ENCODE measurements at regions not wholly inside any gene's neighbourhood (a gene's known extent, or its start where the extent isn't known, plus 50 kb on each side); places are given as distances from the start of the nearest gene placed in this dataset.

- H3K4me3 ChIP-seq (ENCODE audit: control insufficient read depth, low read depth, low read length): no peak overlapping the region
- DNase-seq (ENCODE audit: low read depth): no peak
- no peak for TF ChIP-seq CTCF (conservative IDR thresholded peaks at IDR 0.05; ENCODE audit: control insufficient read depth, insufficient read depth, low read depth, low read length)
Measured at GRCh38 chr7:144982133-144982532, 146.3 kb upstream of the TPK1 start.

GRCh38 chr7:144975882-144976281 lies 140.0 kb upstream of the TPK1 start:
- no peak for DNase-seq (ENCODE audit: low read depth)
- no peak overlapping the region for H3K4me3 ChIP-seq (ENCODE audit: control insufficient read depth, low read depth, low read length)
- TF ChIP-seq CTCF (conservative IDR thresholded peaks at IDR 0.05; ENCODE audit: control insufficient read depth, insufficient read depth, low read depth, low read length): no peak

GRCh38 chr7:144969787-144970186 lies 133.9 kb upstream of the TPK1 start:
- no peak for DNase-seq (ENCODE audit: low read depth)
- no peak overlapping the region for H3K4me3 ChIP-seq (ENCODE audit: control insufficient read depth, low read depth, low read length)
- no peak for TF ChIP-seq CTCF (conservative IDR thresholded peaks at IDR 0.05; ENCODE audit: control insufficient read depth, insufficient read depth, low read depth, low read length)

- DNase-seq (ENCODE audit: low read depth): no peak
- no peak for TF ChIP-seq CTCF (conservative IDR thresholded peaks at IDR 0.05; ENCODE audit: control insufficient read depth, insufficient read depth, low read depth, low read length)
- H3K4me3 ChIP-seq (ENCODE audit: control insufficient read depth, low read depth, low read length): no peak overlapping the region
Measured at GRCh38 chr7:144960763-144961162, 124.9 kb upstream of the TPK1 start.

- H3K4me3 ChIP-seq (ENCODE audit: control insufficient read depth, low read depth, low read length): no peak overlapping the region
- DNase-seq (ENCODE audit: low read depth): no peak
- TF ChIP-seq CTCF (conservative IDR thresholded peaks at IDR 0.05; ENCODE audit: control insufficient read depth, insufficient read depth, low read depth, low read length): no peak
Measured at GRCh38 chr7:144957998-144958397, 122.1 kb upstream of the TPK1 start.

GRCh38 chr7:144955422-144955821 lies 119.6 kb upstream of the TPK1 start:
- no peak for DNase-seq (ENCODE audit: low read depth)
- H3K4me3 ChIP-seq (ENCODE audit: control insufficient read depth, low read depth, low read length): no peak overlapping the region
- TF ChIP-seq CTCF (conservative IDR thresholded peaks at IDR 0.05; ENCODE audit: control insufficient read depth, insufficient read depth, low read depth, low read length): no peak

- TF ChIP-seq CTCF (conservative IDR thresholded peaks at IDR 0.05; ENCODE audit: control insufficient read depth, insufficient read depth, low read depth, low read length): no peak
- DNase-seq (ENCODE audit: low read depth): no peak
- H3K4me3 ChIP-seq (ENCODE audit: control insufficient read depth, low read depth, low read length): no peak overlapping the region
Measured at GRCh38 chr7:144941127-144941526, 105.3 kb upstream of the TPK1 start.

Data from fibroblast of mammary gland (primary cell).